ENCODE measurements at regions not wholly inside any gene's neighbourhood (a gene's known extent, or its start where the extent isn't known, plus 50 kb on each side); places are given as distances from the start of the nearest gene placed in this dataset.

GRCh38 chr22:22814666-22815396 lies 72.8 kb upstream of the IGLL5 start:
- TF ChIP-seq CTCF (IDR thresholded peaks at IDR 0.05) (no peak), POLR2A (IDR thresholded peaks at IDR 0.05) (no peak)

Measured in thyroid gland (tissue), 4 donors.